AG04449 (cell line): ENCODE measurements at regions not wholly inside any gene's neighbourhood (a gene's known extent, or its start where the extent isn't known, plus 50 kb on each side); places are given as distances from the start of the nearest gene placed in this dataset.

Source experiments
- CTCF ChIA-PET: fragments of 350-600 bp; formaldehyde crosslinking; extraction: SDS; loops from one replicate; lab custom pipeline; 2021; ENCODE audit warnings: antibody characterized with exemption; lab: Yijun Ruan, JAX
- POLR2A ChIA-PET: fragments of 400-600, 350-600 bp; formaldehyde crosslinking; extraction: SDS; loops from one replicate; lab custom pipeline; 2020; ENCODE audit warnings: antibody characterized with exemption, inconsistent platforms; lab: Yijun Ruan, JAX
- DNase-seq: peaks from one replicate; pipeline ENCODE4 v3.0.0-alpha.2; 2010; ENCODE audit warnings: low read depth, low spot score
- H3K4me3 ChIP-seq: 2 replicates; pipeline ENCODE4 v1.5.1; 2011; ENCODE audit warnings: low read depth, mild to moderate bottlenecking, control low read depth, low read length
- CTCF ChIP-seq: IDR thresholded peaks from one replicate; pipeline ENCODE4 v1.5.1; 2011; ENCODE audit warnings: mild to moderate bottlenecking, moderate library complexity, low read length, control low read depth, inconsistent platforms; ENCODE audit not compliant: insufficient read depth; ENCODE audit errors: missing control alignments

- CTCF ChIA-PET = no interaction called here
- no peak for TF ChIP-seq CTCF
- H3K4me3 ChIP-seq = no peak overlapping the region
- DNase-seq = no peak
- POLR2A ChIA-PET = no interaction called here
Measured at GRCh38 chr4:186451982-186452381, 103.4 kb downstream of the MTNR1A start.

GRCh38 chr4:186449954-186450353, 105.4 kb downstream of the MTNR1A start:
- ChIA-PET POLR2A (no interaction called here), CTCF (no interaction called here)
- no peak overlapping the region for H3K4me3 ChIP-seq
- no peak for TF ChIP-seq CTCF
- no peak for DNase-seq

- TF ChIP-seq CTCF = no peak
- H3K4me3 ChIP-seq = no peak overlapping the region
- CTCF ChIA-PET = interaction anchor here (0.5 kb wide), 1 partner anchor 106 kb away, joined by 3 read pairs; no protein-coding TSS in a partner anchor
- POLR2A ChIA-PET = no interaction called here
- DNase-seq = no peak
Measured at GRCh38 chr4:186445040-186445439, 110.3 kb downstream of the MTNR1A start.

GRCh38 chr4:186441502-186441901, 113.9 kb downstream of the MTNR1A start:
- no peak for DNase-seq
- H3K4me3 ChIP-seq = no peak overlapping the region
- ChIA-PET CTCF (no interaction called here), POLR2A (no interaction called here)
- TF ChIP-seq CTCF = no peak

DNA sequence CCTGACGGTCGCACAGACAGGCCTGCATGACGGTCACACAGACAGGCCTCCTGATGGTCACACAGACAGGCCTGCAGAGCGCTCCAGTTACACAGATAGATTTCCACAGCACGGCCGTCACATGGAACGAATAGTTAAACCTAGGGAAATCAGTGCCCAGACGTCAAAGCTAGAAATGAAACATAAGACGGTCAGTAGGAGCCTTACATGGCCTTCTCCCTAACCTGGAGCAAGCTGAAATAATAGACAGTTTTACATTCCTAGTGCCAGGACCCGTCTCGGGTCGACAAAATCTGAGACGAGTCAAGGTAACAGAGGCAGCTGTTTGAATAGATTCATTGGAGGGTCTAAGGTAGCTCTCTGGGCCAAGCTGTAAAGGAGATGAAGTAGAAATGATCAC, 126.9 kb downstream of the MTNR1A start:
- CTCF ChIA-PET = no interaction called here
- POLR2A ChIA-PET = no interaction called here
- no peak for TF ChIP-seq CTCF
- no peak overlapping the region for H3K4me3 ChIP-seq
- DNase-seq = no peak

GRCh38 chr4:186424745-186425144, 130.6 kb downstream of the MTNR1A start:
- DNase-seq = no peak
- POLR2A ChIA-PET = no interaction called here
- CTCF ChIA-PET = no interaction called here

More at GRCh38 chr4:186424745-186425144, 130.6 kb downstream of the MTNR1A start:
- TF ChIP-seq CTCF = no peak
- no peak overlapping the region for H3K4me3 ChIP-seq
